CD4-positive, alpha-beta T cell (primary cell): ENCODE measurements at regions not wholly inside any gene's neighbourhood (a gene's known extent, or its start where the extent isn't known, plus 50 kb on each side); places are given as distances from the start of the nearest gene placed in this dataset.
A peak's percentile ranks its signal among the peaks of the same experiment; 100 is the strongest.

Source experiments
- ATAC-seq: fragments of 200-7000 bp; cut with Tn5 transposase; one replicate; pipeline ENCODE4 v1.10.0; 2022; ENCODE audit warnings: mild to moderate bottlenecking; ENCODE audit not compliant: poor library complexity
- CTCF ChIA-PET: fragments of 350-600 bp; sonication (Branson Sonifier 250); formaldehyde crosslinking; loops from one replicate; lab custom pipeline; 2021; ENCODE audit warnings: antibody characterized with exemption, inconsistent platforms; lab: Charles Lee
- POLR2A ChIA-PET: fragments of 350-600 bp; sonication (Branson Sonifier 250); formaldehyde crosslinking; loops from one replicate; lab custom pipeline; 2021; ENCODE audit warnings: antibody characterized with exemption, inconsistent platforms; lab: Charles Lee
- DNase-seq, 14 experiments: peaks; one replicate each; pipeline ENCODE4 v3.0.0-alpha.2; 2013 to 2020; ENCODE audit warnings: mixed read lengths in 2 of 14
- H3K27ac ChIP-seq, 2 donors: one replicate each; pipeline versions ENCODE4 v1.5.1 to v1.7.0; 2013; ENCODE audit warnings: low read length in 2 of 2, low read depth in 1 of 2, mild to moderate bottlenecking in 1 of 2
- H3K27me3 ChIP-seq, 2 experiments: 1 replicate in 1 of 2; 2 replicates in 1 of 2; pipeline versions ENCODE4 v1.6.1 to v1.7.0; 2013; ENCODE audit warnings: low read length in 2 of 2, control low read depth in 1 of 2, mild to moderate bottlenecking in 1 of 2, moderate library complexity in 1 of 2; ENCODE audit not compliant: insufficient read depth in 2 of 2, control insufficient read depth in 1 of 2
- H3K36me3 ChIP-seq: one replicate; pipeline ENCODE4 v1.6.1; 2013; ENCODE audit warnings: low read length, control low read depth; ENCODE audit not compliant: insufficient read depth
- H3K4me1 ChIP-seq: one replicate; pipeline ENCODE4 v1.6.1; 2013; ENCODE audit warnings: low read length, control low read depth; ENCODE audit not compliant: insufficient read depth
- H3K4me3 ChIP-seq: one replicate; pipeline ENCODE4 v1.5.1; 2013; ENCODE audit warnings: mild to moderate bottlenecking, low read length, moderate library complexity
- H3K9me3 ChIP-seq, 2 experiments: 1 replicate in 1 of 2; 2 replicates in 1 of 2; pipeline versions ENCODE4 v1.6.1 to v1.7.0; 2013; ENCODE audit warnings: low read length in 2 of 2, mild to moderate bottlenecking in 2 of 2, control low read depth in 1 of 2, moderate library complexity in 1 of 2; ENCODE audit not compliant: control insufficient read depth in 1 of 2, insufficient read depth in 1 of 2
- H3K27ac Mint-ChIP-seq: one replicate; pipeline ENCODE4 v1.8.0; 2020; ENCODE audit warnings: mixed read lengths
- H3K27me3 Mint-ChIP-seq: one replicate; pipeline ENCODE4 v1.8.0; 2021; ENCODE audit warnings: mixed read lengths
- H3K36me3 Mint-ChIP-seq: one replicate; pipeline ENCODE4 v1.8.0; 2021; ENCODE audit warnings: low read depth, mixed read lengths
- H3K4me1 Mint-ChIP-seq: one replicate; pipeline ENCODE4 v1.8.0; 2021; ENCODE audit warnings: low read depth, mixed read lengths
- H3K4me3 Mint-ChIP-seq: one replicate; pipeline ENCODE4 v1.8.0; 2020; ENCODE audit warnings: mild to moderate bottlenecking, mixed read lengths
- H3K9me3 Mint-ChIP-seq: one replicate; pipeline ENCODE4 v1.8.0; 2020; ENCODE audit warnings: mixed read lengths
- CTCF ChIP-seq: fragments of 200-600 bp; IDR thresholded peaks from one replicate; pipeline ENCODE4 v1.8.0; 2022; ENCODE audit warnings: antibody characterized with exemption, mild to moderate bottlenecking
- intact Hi-C, 2 experiments: fragments of 100-400 bp; cut with DNase I in 1 of 2; cut with micrococcal nuclease in 1 of 2; formaldehyde crosslinking; loops; one replicate each; pipeline versions ENCODE4 v1.15.1 to v1.9.0; 2023 to 2025; cut with DNase I, micrococcal nuclease

GRCh38 chr2:173584676-173585458 lies 230.2 kb downstream of the CDCA7 start:
- H3K9me3 ChIP-seq, result no peaks in the 10 kb centered on the region
- ATAC-seq (no peak), DNase-seq (peak in 1 of 14 experiments; percentile 9)
- Mint-ChIP-seq H3K4me1 (no peaks in the 10 kb centered on the region), H3K27ac (no peak overlapping the region), H3K9me3 (no peaks in the 10 kb centered on the region), H3K4me3 (no peak overlapping the region), H3K36me3 (no peaks in the 10 kb centered on the region), H3K27me3 (peaks cover 42% of the 10 kb centered on the region)
- H3K27ac ChIP-seq, result no peak overlapping the region
- no peaks in the 10 kb centered on the region for H3K4me1 ChIP-seq
- CTCF ChIA-PET, result no interaction called here
- no peak for TF ChIP-seq CTCF
- POLR2A ChIA-PET, result no interaction called here
- H3K36me3 ChIP-seq, result no peaks in the 10 kb centered on the region
- H3K27me3 ChIP-seq, result peaks cover 0 to 5% of the 10 kb centered on the region in 2 experiments
- H3K4me3 ChIP-seq, result no peak overlapping the region
- intact Hi-C loops, result no loop called here

- no peak overlapping the region for H3K4me3 Mint-ChIP-seq
Observed at GRCh38 chr2:173588931-173589369, 234.3 kb downstream of the CDCA7 start.

GRCh38 chr2:173589604-173590275 lies 235.1 kb downstream of the CDCA7 start:
- Mint-ChIP-seq H3K27ac (no peak overlapping the region), H3K27me3 (peaks cover 31% of the 10 kb centered on the region), H3K4me3 (no peak overlapping the region), H3K9me3 (peaks cover 3% of the 10 kb centered on the region), H3K4me1 (no peaks in the 10 kb centered on the region), H3K36me3 (no peaks in the 10 kb centered on the region)
- intact Hi-C loops, result no loop called here
- no peak for DNase-seq
- ATAC-seq, result no peak
- Histone ChIP-seq H3K4me3 (no peak overlapping the region), H3K9me3 (peaks cover 6 to 9% of the 10 kb centered on the region in 2 experiments), H3K27me3 (peaks cover 0 to 4% of the 10 kb centered on the region in 2 experiments), H3K27ac (no peak overlapping the region), H3K36me3 (no peaks in the 10 kb centered on the region), H3K4me1 (no peaks in the 10 kb centered on the region)
- TF ChIP-seq CTCF, result no peak
- POLR2A ChIA-PET, result no interaction called here
- CTCF ChIA-PET, result no interaction called here

More at GRCh38 chr2:173588931-173589369, 234.3 kb downstream of the CDCA7 start:
- H3K27ac ChIP-seq, result no peak overlapping the region
- DNase-seq (no peak), ATAC-seq (no peak)
- H3K9me3 ChIP-seq, result peaks cover 6 to 9% of the 10 kb centered on the region in 2 experiments
- POLR2A ChIA-PET, result no interaction called here
- peaks cover 39% of the 10 kb centered on the region for H3K27me3 Mint-ChIP-seq
- no peaks in the 10 kb centered on the region for H3K4me1 ChIP-seq
- intact Hi-C loops, result no loop called here
- peaks cover 0 to 8% of the 10 kb centered on the region in 2 experiments for H3K27me3 ChIP-seq
- H3K4me3 ChIP-seq, result no peak overlapping the region
- CTCF ChIA-PET, result no interaction called here
- no peaks in the 10 kb centered on the region for H3K4me1 Mint-ChIP-seq
- no peaks in the 10 kb centered on the region for H3K36me3 ChIP-seq
- H3K36me3 Mint-ChIP-seq, result no peaks in the 10 kb centered on the region
- no peak for TF ChIP-seq CTCF
- H3K9me3 Mint-ChIP-seq, result peaks cover 3% of the 10 kb centered on the region
- H3K27ac Mint-ChIP-seq, result no peak overlapping the region
